ENCODE measurements at regions not wholly inside any gene's neighbourhood (a gene's known extent, or its start where the extent isn't known, plus 50 kb on each side); places are given as distances from the start of the nearest gene placed in this dataset.
"Not testable (repeated sequence)": the region's sequence is repeated elsewhere in the genome, so short reads cannot be mapped to it uniquely, and the experiment has no call there.

- DNase-seq, result no peak
These were observed 1248.4 kb downstream of the NSUN3 start for GRCh38 chr3:95311272-95311671.

- no peak for DNase-seq
These were observed 1249.8 kb downstream of the NSUN3 start for GRCh38 chr3:95312650-95313049.

DNA sequence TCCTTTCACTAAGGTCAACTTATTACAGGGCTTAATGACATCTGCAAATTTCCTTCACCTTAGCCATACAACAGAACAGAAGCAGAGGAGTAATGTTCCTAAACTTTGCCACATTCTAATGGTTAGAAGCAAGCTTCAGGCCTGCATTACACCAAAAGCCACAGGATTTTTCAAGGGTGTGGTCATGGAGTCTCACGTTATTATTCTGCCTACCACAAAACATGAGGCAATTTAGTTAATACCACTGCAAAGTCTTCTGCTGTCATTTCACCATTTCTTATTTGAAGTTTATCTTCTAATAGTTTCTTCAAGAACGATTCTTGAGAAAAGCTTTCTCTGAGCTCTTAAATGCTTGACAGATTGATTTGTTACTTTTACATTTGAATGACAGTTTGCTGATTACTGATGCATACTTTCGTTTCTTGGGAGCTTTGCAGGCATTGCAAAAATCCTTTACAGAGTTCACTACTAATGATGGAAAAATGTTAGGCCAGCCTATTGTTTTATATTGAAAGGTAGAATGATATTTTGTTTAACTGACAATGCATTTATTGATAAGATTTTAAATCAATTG is 1257.1 kb downstream of the NSUN3 start:
- DNase-seq, result no peak

- no peak for DNase-seq
These were observed 1264.6 kb downstream of the NSUN3 start for GRCh38 chr3:95327478-95327877.

GRCh38 chr3:95333826-95334225 is 1271.0 kb downstream of the NSUN3 start:
- DNase-seq, result no peak

DNA sequence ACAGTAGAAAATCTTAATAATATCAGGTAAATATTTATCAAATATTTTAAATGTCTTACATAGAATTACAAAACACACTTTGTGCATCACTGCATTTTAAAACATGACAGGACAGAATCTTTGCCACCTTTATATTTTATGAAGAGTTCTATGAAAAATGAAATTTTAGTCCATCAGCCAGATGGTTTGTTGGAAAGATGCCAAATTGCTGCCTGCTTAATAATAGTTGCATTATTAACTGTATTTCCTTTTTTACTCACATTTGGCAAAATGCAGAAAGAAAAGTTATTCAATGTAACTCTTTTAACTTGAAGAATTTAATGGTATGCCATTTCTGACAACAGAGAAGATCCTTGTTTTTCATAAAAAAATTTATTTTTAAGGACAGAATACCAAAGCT is 1271.6 kb downstream of the NSUN3 start:
- DNase-seq, result peak; percentile 53

DNA sequence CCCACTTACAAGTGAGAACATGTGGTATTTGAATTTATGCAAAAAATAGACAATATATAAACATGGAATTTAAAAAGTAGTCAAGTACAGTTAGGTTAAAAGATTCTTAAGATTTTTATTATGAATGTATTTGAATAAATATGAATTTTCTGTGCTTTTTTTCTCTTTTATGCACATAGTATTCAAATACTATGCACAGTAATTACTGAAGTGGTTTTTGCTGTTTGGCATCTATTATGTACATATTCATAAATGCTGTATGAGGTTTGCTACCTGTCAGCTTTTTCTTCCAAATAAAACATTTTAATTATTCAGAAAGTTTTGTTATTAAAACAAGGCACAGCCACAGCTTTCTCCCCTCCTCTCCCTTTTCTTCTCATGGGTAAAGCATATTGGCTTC is 1272.7 kb downstream of the NSUN3 start:
- DNase-seq, result no peak

DNA sequence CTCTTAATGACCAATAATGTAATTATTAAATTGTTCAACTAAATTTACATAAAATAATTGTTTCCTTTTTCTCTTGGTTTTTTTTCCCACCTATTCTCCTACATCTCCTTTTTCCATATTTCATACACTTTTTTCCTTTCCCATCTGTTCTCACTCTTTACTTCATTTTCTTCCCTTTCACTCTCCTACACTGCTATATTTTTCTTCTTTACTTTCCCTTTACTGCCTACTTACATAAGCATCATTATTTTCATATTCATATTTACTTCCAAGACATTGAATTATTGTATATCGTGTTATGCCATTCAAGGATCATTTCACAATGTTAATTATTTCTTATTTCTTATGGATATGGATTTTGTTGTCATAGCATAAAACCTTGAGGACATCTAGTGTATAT is 1275.6 kb downstream of the NSUN3 start:
- no peak for DNase-seq

GRCh38 chr3:95341314-95341713 is 1278.5 kb downstream of the NSUN3 start:
- DNase-seq, result no peak

DNA sequence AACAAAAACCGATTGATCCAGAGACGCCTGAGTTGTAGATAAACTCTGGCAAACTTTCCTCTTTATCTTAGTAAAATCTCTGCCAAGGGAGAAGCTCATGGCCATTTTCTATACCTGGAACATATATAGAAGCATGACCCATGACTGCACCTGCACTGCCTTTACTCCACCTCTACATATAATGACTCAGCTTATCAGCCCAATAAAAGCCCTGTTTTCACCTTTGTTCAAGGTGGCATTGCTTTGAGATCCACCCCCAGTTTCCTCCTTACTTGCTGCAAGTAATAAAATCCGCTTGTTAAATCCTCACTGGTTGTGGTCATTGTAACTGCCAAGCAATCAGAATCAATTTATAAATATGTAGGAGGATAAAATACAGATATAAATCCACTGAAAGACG is 1280.4 kb downstream of the NSUN3 start:
- no peak for DNase-seq

DNA sequence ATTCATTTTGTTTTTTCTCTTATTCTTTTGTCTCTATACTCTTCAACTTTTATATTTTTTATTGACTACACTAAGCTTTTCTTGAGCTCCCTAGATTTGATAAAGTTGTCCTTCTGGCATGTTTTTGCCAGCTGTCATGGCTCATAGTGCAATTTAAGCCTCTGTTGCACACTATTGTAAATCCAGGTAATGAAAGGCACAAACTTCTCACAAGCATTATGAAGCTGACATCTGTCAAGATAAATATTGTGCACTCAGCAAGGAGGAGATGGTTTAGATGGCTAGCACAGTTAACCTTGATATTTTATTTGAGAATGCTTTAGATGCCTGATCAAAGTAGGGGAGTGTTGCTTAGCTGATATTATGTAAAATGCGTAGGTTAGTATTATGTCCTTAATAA is 1280.9 kb downstream of the NSUN3 start:
- no peak for DNase-seq

GRCh38 chr3:95347936-95348335 is 1285.1 kb downstream of the NSUN3 start:
- not testable (repeated sequence) for DNase-seq

GRCh38 chr3:95348879-95349278 is 1286.0 kb downstream of the NSUN3 start:
- DNase-seq, result no peak

- DNase-seq, result no peak
These were observed 1287.2 kb downstream of the NSUN3 start for GRCh38 chr3:95350049-95350448.

GRCh38 chr3:95351158-95351557 is 1288.3 kb downstream of the NSUN3 start:
- DNase-seq, result no peak

DNA sequence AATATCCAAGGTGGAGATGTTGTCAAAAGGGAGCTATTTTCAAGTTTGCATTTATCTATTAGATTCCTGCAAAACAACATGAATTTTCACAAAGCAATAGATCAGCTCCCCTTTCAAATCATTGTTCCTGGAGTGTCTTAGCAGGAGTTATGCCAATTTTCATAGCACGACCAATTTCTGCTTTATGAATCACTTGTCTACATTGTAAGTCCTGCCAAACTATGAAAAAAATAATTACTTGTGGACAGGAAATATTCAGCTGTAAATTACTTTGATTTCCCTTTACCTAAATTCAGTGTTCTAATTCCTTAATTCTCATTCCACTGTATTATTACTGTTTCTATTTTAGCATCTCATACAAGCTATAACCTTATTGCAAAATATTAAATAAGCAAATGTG is 1289.6 kb downstream of the NSUN3 start:
- peak; percentile 53 for DNase-seq

DNA sequence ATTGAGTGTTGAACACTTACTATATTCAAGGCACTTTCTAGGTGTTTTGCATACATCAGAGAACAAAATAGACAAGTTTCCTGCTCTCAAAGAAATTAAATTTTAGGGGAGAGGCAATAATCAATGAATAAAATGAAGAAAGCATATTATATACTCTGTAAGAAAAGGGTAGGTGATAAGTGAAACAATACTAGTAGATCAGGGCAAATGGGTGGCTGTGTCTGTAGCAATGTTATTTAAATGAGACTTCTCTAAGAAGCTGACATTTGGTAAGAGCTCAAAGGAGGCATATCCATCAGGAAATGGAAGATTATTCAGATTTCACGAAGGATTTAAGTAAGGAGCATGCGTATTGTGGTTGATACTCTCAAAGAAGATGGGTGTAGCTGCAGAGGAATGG is 1291.6 kb downstream of the NSUN3 start:
- no peak for DNase-seq

GRCh38 chr3:95356764-95357501 is 1294.1 kb downstream of the NSUN3 start:
- no peak for DNase-seq

DNA sequence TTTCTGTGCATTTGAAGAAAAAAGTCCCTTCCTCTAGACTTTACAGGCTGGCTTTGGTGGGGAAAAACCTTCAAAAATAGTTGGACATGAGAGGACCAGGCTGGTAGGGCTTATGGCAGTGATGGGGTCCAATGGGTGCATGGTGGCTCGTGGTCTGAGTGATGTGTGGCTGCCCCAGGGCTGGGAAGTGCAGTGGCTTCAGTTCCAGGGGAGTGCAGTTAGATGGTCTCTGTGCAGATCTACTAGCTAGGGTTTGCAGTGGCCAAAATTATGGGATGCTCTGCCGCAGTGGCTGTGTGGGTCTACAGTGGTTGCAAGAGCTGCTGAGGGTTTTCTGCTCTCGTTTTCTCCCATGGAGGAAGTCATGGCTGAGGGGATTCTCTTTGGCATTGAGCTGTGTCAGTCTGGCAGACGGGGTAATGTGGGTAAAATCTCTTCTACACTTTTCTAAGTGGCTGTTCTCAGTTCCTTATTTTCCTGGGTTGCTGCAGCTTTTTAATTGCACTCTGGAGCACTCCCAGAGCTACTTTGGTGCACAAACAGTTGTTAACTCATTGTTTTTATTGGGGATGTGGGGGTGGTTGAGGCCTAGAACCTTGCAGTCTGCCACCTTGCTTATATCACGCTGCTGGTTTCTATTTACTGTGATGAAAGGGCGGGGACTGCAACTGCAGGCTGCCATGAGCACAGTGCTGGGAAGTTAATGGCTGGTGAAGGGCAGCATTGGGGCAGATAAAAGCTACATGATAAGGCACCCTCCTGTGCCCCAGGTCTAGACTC is 1324.6 kb downstream of the NSUN3 start:
- no peak for DNase-seq

DNA sequence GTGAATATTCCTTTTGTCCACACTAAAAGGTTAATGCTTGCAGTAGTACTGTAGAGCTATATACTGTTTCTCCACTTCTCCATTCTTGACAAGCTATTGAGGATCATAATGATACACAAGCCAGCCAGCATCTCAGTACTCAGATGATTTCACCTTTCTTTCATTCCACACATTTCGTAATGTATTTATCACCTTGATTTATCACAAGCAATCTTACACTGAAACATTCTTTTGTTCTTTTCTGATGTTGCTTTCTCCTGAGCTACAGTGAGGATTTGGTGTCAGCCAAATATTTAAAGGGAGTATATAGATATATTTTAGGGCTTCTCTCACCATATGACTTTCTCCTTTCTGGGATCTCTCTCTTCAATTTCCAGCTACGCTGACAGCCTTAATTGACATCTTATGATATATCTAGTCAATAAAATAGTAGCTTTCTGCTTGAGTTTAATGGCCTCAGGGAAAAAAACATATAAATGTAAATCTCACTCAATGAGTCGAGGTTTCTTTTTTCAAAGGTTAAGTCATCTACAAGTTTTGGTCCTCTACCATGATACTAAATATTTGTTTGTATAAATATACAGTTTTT is 1327.0 kb downstream of the NSUN3 start:
- DNase-seq, result no peak

- DNase-seq, result no peak
These were observed 1331.4 kb downstream of the NSUN3 start for GRCh38 chr3:95394286-95394685.

DNA sequence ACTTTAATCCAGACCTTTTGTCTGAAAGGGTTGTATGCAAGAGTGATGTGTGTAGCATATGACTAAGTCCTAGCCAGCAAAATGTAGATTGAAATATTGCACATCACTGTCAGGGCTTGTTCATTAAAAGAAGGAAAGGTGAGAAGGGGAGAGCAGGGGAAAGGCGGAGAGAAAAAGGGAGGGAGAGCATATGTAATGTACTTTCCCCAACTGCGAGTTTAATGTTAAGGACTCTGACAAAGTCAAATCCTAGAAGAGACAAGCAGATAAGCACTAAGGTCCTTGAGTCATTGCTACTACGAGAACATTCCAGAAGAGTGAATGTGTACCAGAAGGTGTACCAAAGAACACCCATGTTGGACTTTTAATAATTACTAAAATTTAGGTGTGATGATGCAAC is 1336.7 kb downstream of the NSUN3 start:
- DNase-seq, result no peak

DNA sequence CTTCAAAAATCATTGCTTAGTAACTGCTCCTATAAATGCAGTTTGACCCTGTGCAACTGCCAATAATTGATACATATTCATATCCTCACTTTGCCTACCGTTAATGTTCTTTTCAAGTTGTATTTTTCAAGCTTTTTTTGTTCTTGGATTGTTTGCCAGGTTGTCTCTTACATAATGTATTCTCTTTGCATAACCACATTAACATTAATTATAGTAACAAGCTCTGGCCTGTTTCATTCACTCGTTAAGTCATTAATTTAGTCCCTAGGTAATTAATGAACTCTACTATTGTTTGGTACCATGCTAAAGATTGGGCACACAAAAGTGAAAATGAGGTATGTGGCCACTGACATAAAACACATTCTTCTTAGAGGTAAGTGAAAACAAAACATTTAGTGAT is 1338.8 kb downstream of the NSUN3 start:
- DNase-seq, result no peak
